ENCODE measurements at regions not wholly inside any gene's neighbourhood (a gene's known extent, or its start where the extent isn't known, plus 50 kb on each side); places are given as distances from the start of the nearest gene placed in this dataset.
A peak's percentile ranks its signal among the peaks of the same experiment; 100 is the strongest.

DNA sequence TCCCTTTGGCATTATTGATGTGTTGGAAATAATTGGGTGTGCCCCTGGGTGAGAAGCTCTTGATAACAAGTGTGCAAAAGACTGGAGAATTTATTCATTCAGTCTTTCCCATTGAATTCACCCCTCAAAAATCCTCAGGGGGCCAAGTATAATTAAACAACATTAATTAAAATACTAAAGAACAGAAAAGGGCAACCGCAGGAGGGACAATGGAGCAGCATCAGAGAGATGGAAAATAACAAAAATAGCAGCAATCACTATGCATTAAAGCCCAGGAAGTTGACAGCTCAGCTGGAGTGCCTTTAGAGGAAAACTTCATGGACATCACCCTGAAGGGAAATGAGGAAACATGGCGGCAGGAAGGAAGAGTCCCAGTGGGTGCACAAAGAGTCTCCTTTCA lies 227.6 kb downstream of the MINAR1 start:
- TF ChIP-seq, protein P1, sequence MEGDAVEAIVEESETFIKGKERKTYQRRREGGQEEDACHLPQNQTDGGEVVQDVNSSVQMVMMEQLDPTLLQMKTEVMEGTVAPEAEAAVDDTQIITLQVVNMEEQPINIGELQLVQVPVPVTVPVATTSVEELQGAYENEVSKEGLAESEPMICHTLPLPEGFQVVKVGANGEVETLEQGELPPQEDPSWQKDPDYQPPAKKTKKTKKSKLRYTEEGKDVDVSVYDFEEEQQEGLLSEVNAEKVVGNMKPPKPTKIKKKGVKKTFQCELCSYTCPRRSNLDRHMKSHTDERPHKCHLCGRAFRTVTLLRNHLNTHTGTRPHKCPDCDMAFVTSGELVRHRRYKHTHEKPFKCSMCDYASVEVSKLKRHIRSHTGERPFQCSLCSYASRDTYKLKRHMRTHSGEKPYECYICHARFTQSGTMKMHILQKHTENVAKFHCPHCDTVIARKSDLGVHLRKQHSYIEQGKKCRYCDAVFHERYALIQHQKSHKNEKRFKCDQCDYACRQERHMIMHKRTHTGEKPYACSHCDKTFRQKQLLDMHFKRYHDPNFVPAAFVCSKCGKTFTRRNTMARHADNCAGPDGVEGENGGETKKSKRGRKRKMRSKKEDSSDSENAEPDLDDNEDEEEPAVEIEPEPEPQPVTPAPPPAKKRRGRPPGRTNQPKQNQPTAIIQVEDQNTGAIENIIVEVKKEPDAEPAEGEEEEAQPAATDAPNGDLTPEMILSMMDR (IDR thresholded peaks at IDR 0.05; ENCODE audit: control insufficient read depth, insufficient read depth, low read depth, low read length, missing control alignments), result no peak
- DNase-seq (ENCODE audit: low read depth), result no peak
- H3K4me3 ChIP-seq (ENCODE audit: control insufficient read depth, low read depth, low read length), result no peak overlapping the region

DNA sequence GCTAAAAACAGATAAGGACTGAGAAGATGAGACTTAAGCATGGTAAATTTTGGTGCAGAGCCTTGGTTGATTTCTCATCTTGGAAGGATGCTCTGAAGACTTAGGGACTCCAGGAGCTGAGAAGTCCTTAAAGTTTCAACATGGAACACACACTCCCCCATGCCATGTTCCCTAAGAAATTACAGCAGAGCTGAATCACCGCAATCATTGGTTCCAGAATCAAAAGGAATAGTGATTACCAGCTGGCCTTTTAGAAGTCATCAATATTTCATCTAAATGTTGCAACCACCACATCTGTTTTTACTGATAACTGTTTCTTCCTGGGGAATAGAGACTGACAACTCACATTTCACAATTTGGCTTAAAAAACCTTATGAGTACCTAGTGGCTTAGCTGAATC lies 229.3 kb downstream of the MINAR1 start:
- H3K4me3 ChIP-seq (ENCODE audit: control insufficient read depth, low read depth, low read length), result no peak overlapping the region
- no peak for DNase-seq (ENCODE audit: low read depth)
- TF ChIP-seq, protein P1 (IDR thresholded peaks at IDR 0.05; ENCODE audit: control insufficient read depth, insufficient read depth, low read depth, low read length, missing control alignments), result no peak

DNA sequence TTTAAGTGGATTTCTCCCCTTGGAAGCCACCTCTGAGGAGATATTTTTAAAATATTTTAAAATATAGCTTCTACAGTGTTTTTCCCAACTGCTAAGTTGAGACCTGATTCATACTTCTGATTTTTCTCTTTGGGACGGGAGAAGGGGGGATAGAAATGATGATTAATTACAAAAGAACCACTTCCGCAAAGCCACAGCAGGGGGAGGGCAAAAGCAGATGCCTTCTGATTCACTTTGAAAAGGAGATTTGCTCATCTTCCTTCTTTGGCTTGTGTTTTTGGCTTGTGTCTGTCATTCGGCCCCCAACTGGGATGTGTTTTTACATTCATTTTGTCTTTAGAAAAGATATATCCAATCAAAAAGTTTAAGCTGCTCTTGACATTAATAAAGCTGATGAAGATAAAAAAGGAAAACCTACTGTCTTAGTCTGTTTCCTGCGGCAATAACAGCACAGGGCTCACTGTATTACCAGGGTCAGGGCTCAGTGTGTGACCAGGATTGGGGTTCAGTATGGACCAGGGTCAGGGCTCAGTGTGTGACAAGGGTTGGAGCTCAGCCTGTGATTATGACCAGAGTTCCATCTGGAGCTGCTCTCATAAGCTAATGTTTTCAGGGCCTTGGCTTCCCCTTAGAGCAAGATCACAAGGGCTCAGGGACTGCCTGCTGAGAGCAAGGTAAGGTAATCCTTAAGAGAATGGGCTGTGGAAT lies 223.2 kb downstream of the MTHFS start:
- no peak overlapping the region for H3K4me3 ChIP-seq (ENCODE audit: control insufficient read depth, low read depth, low read length)
- TF ChIP-seq, protein P1 (IDR thresholded peaks at IDR 0.05; ENCODE audit: control insufficient read depth, insufficient read depth, low read depth, low read length, missing control alignments), result no peak
- peak; percentile 27 for DNase-seq (ENCODE audit: low read depth)

DNA sequence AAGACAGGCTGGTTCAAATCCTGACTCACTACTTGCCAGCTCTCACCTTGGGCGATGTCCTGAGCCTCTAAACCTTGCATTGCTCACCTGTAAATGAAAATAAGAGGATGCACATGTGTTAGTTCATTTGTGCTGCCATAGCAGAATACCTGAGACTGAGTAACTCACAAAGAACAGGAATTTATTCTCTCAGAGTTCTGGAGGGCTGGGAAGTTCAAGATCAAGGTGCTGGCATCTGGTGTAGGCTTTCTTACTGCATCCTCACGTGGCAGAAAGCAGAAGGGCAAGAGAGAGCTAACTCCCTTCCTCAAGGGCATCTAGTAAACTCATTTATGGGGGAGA lies 222.7 kb downstream of the MTHFS start:
- DNase-seq (ENCODE audit: low read depth), result no peak
- no peak overlapping the region for H3K4me3 ChIP-seq (ENCODE audit: control insufficient read depth, low read depth, low read length)
- TF ChIP-seq, protein P1 (IDR thresholded peaks at IDR 0.05; ENCODE audit: control insufficient read depth, insufficient read depth, low read depth, low read length, missing control alignments), result no peak

DNA sequence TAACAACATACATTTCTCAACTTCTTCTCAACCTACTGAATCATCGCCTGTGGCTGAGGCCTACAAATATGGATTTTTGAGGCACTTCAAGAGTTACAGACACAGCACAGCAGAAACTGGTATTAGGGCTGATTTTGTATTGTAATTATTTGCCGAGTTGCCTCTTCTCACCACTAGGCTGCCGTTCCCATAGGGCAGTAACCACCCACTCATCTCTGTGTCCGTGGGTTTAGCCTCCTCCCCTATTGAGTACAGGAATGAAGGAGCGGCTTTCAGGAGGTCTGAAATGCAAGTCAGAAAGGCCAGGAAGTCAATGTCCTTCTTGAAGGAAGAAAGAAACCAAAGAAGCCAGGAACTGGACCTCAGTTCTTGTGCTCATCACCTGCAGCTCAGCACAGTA lies 220.8 kb downstream of the MTHFS start:
- no peak for DNase-seq (ENCODE audit: low read depth)
- no peak overlapping the region for H3K4me3 ChIP-seq (ENCODE audit: control insufficient read depth, low read depth, low read length)
- TF ChIP-seq, protein P1 (IDR thresholded peaks at IDR 0.05; ENCODE audit: control insufficient read depth, insufficient read depth, low read depth, low read length, missing control alignments), result peak; percentile 20

DNA sequence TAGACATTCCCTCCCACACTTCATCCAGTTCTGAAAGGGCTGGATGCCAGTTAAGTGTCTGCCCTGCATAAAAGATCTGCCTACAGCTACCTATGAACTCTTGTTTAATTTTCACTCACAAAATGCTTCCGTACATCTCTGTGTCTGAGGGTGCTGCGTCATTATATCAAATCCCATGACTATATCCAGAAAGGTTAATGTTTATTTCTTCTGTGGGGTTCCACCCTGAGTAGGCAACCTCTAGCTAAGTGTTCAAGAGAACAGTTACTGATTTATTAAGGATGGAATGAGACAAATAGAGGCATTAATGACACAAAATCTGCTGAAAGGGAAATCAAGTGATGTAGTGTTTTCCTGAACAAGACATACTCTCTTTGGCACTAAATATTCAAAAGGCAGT lies 220.2 kb downstream of the MTHFS start:
- DNase-seq (ENCODE audit: low read depth), result no peak
- no peak overlapping the region for H3K4me3 ChIP-seq (ENCODE audit: control insufficient read depth, low read depth, low read length)
- TF ChIP-seq, protein P1 (IDR thresholded peaks at IDR 0.05; ENCODE audit: control insufficient read depth, insufficient read depth, low read depth, low read length, missing control alignments), result no peak
